H1 (cell line): ENCODE measurements at regions not wholly inside any gene's neighbourhood (a gene's known extent, or its start where the extent isn't known, plus 50 kb on each side); places are given as distances from the start of the nearest gene placed in this dataset.

ENCODE experiments used
- CTCF ChIA-PET: fragments of 300-600 bp; sonication (Branson Sonifier 250); formaldehyde crosslinking; loops from one replicate; lab custom pipeline; 2021; ENCODE audit not compliant: partially characterized antibody; lab: Charles Lee
- POLR2A ChIA-PET: fragments of 300-600 bp; sonication (Branson Sonifier 250); formaldehyde crosslinking; loops from one replicate; lab custom pipeline; 2021; ENCODE audit warnings: inconsistent platforms; ENCODE audit not compliant: partially characterized antibody; lab: Charles Lee
- DNase-seq, 2 experiments: peaks; one replicate each; pipeline versions ENCODE4 v3.0.0 to v3.0.0-alpha.2; 2010 to 2022; ENCODE audit warnings: low spot score in 2 of 2, low read depth in 1 of 2, mixed read lengths in 1 of 2
- FAIRE-seq: peaks from 2 replicates; lab custom pipeline; 2011; peaks lifted over from hg19 to GRCh38; lab: Jason Lieb, UNC
- H2AFZ ChIP-seq: 2 replicates; pipeline ENCODE4 v1.8.1; 2012; ENCODE audit warnings: low read length, inconsistent platforms
- H2AK5ac ChIP-seq: 2 replicates; pipeline ENCODE4 v1.6.1; 2013; ENCODE audit warnings: low read depth, low read length
- H2BK120ac ChIP-seq: replicated peaks from 2 replicates; pipeline ENCODE3; 2013; ENCODE audit warnings: low read depth, low read length, inconsistent platforms
- H2BK12ac ChIP-seq: 2 replicates; pipeline ENCODE4 v1.6.1; 2013; ENCODE audit warnings: low read depth, low read length
- H2BK15ac ChIP-seq: 2 replicates; pipeline ENCODE4 v1.6.1; 2013; ENCODE audit warnings: low read length
- H2BK20ac ChIP-seq: 2 replicates; pipeline ENCODE4 v1.6.1; 2013; ENCODE audit warnings: low read length
- H2BK5ac ChIP-seq: 2 replicates; pipeline ENCODE4 v1.6.1; 2013; ENCODE audit warnings: low read depth, low read length
- H3K14ac ChIP-seq: 2 replicates; pipeline ENCODE4 v1.6.1; 2013; ENCODE audit warnings: inconsistent platforms; ENCODE audit not compliant: insufficient read length
- H3K18ac ChIP-seq: 2 replicates; pipeline ENCODE4 v1.6.1; 2013; ENCODE audit warnings: low read length; ENCODE audit errors: extremely low read depth
- H3K23ac ChIP-seq: 2 replicates; pipeline ENCODE4 v1.6.1; 2013; ENCODE audit warnings: inconsistent platforms; ENCODE audit not compliant: insufficient read length
- H3K23me2 ChIP-seq: 2 replicates; pipeline ENCODE4 v1.6.1; 2013; ENCODE audit warnings: low read depth, low read length
- H3K27ac ChIP-seq: 2 replicates; pipeline ENCODE4 v1.6.1; 2011; ENCODE audit warnings: low read depth, low read length, inconsistent platforms
- H3K27me3 ChIP-seq, 4 experiments: replicated peaks in 1 of 4; 1 replicate in 1 of 4; 2 replicates in 3 of 4; pipeline versions ENCODE4 v1.6.1 to v1.8.1; 2011 to 2013; ENCODE audit warnings: low read length in 3 of 4, mild to moderate bottlenecking in 3 of 4, inconsistent platforms in 2 of 4, mixed read lengths in 2 of 4, moderate library complexity in 1 of 4; ENCODE audit not compliant: control insufficient read depth in 3 of 4, insufficient read depth in 3 of 4; ENCODE audit errors: extremely low read depth in 1 of 4
- H3K36me3 ChIP-seq, 4 experiments: 2 replicates each; pipeline versions ENCODE4 v1.6.1 to v1.8.1; 2011 to 2013; ENCODE audit warnings: mild to moderate bottlenecking in 4 of 4, low read length in 3 of 4, moderate library complexity in 2 of 4, control low read depth in 1 of 4, inconsistent platforms in 1 of 4; ENCODE audit not compliant: insufficient read depth in 4 of 4, control insufficient read depth in 2 of 4
- H3K4ac ChIP-seq: replicated peaks from 2 replicates; pipeline ENCODE3; 2013; ENCODE audit warnings: low read length, low read depth, mixed read lengths, inconsistent platforms; ENCODE audit not compliant: insufficient read length
- H3K4me1 ChIP-seq, 4 experiments: replicated peaks in 1 of 4; 1 replicate in 1 of 4; 2 replicates in 3 of 4; pipeline versions ENCODE4 v1.6.1 to v1.8.1; 2011 to 2013; ENCODE audit warnings: low read length in 3 of 4, inconsistent platforms in 2 of 4, mixed read lengths in 1 of 4; ENCODE audit not compliant: insufficient read depth in 4 of 4, control insufficient read depth in 3 of 4
- H3K4me2 ChIP-seq, 2 experiments: 2 replicates each; pipeline versions ENCODE4 v1.6.1 to v1.8.1; 2011 to 2013; ENCODE audit warnings: low read depth in 2 of 2, low read length in 2 of 2, control low read depth in 1 of 2, inconsistent platforms in 1 of 2, mild to moderate bottlenecking in 1 of 2; ENCODE audit not compliant: insufficient read depth in 1 of 2
- H3K4me3 ChIP-seq, 4 experiments: fragments of 200-600, 300-600 bp in 1 of 4; sonication (generic), shearing (Covaris generic), sonication (Bioruptor Twin) in 1 of 4; 2 replicates each; pipeline versions ENCODE4 v1.5.1 to v1.8.1; 2011 to 2016; ENCODE audit warnings: low read length in 4 of 4, low read depth in 3 of 4, control low read depth in 2 of 4, inconsistent platforms in 2 of 4, mild to moderate bottlenecking in 2 of 4, mixed read lengths in 1 of 4, moderate library complexity in 1 of 4; ENCODE audit not compliant: insufficient read depth in 2 of 4; ENCODE audit errors: extremely low read depth in 1 of 4
- H3K56ac ChIP-seq: replicated peaks from 2 replicates; pipeline ENCODE3; 2013; ENCODE audit warnings: low read depth, mild to moderate bottlenecking, mixed read lengths, low read length, inconsistent platforms; ENCODE audit not compliant: insufficient read length
- H3K79me1 ChIP-seq: 2 replicates; pipeline ENCODE4 v1.6.1; 2013; ENCODE audit warnings: low read depth, low read length, control low read depth
- H3K79me2 ChIP-seq, 2 experiments: 2 replicates each; pipeline versions ENCODE4 v1.6.1 to v1.8.1; 2012 to 2013; ENCODE audit warnings: low read length in 2 of 2, mild to moderate bottlenecking in 2 of 2, inconsistent platforms in 1 of 2; ENCODE audit not compliant: insufficient read depth in 2 of 2, control insufficient read depth in 1 of 2
- H3K9ac ChIP-seq, 4 experiments: replicated peaks in 1 of 4; 1 replicate in 1 of 4; 2 replicates in 3 of 4; pipeline versions ENCODE4 v1.6.1 to v1.8.1; 2011 to 2013; ENCODE audit warnings: low read depth in 3 of 4, low read length in 3 of 4, control low read depth in 2 of 4, mild to moderate bottlenecking in 2 of 4, moderate library complexity in 2 of 4, inconsistent platforms in 1 of 4; ENCODE audit errors: extremely low read depth in 1 of 4
- H3K9me3 ChIP-seq, 2 experiments: 2 replicates each; pipeline versions ENCODE4 v1.6.1 to v1.8.1; 2012 to 2013; ENCODE audit warnings: mild to moderate bottlenecking in 2 of 2, moderate library complexity in 2 of 2, control low read depth in 1 of 2, inconsistent platforms in 1 of 2, low read depth in 1 of 2, low read length in 1 of 2, mixed read lengths in 1 of 2; ENCODE audit not compliant: insufficient read depth in 2 of 2
- H4K20me1 ChIP-seq, 2 experiments: replicated peaks in 1 of 2; 2 replicates each; pipeline versions ENCODE3 to v1.8.1; 2011 to 2013; ENCODE audit warnings: inconsistent platforms in 2 of 2, low read length in 2 of 2, mild to moderate bottlenecking in 1 of 2; ENCODE audit not compliant: insufficient read depth in 2 of 2, control insufficient read depth in 1 of 2
- H4K5ac ChIP-seq: 2 replicates; pipeline ENCODE4 v1.6.1; 2013; ENCODE audit warnings: low read length, low read depth, mixed read lengths, inconsistent platforms; ENCODE audit not compliant: insufficient read length
- H4K8ac ChIP-seq: 2 replicates; pipeline ENCODE4 v1.8.0; 2013; ENCODE audit warnings: mild to moderate bottlenecking, moderate library complexity, low read length, inconsistent platforms; ENCODE audit not compliant: insufficient read depth; ENCODE audit errors: extremely low read depth
- H4K91ac ChIP-seq: replicated peaks from 2 replicates; pipeline ENCODE3; 2013; ENCODE audit warnings: low read length, mixed read lengths, inconsistent platforms; ENCODE audit not compliant: insufficient read length
- ASH2L ChIP-seq: fragments of 200-600, 300-600 bp; sonication (generic); IDR thresholded peaks from one replicate; pipeline ENCODE4 v1.7.1; 2017; ENCODE audit warnings: low read length
- EGR1 ChIP-seq: IDR thresholded peaks from 2 replicates; pipeline ENCODE4 v1.6.1; 2011; ENCODE audit warnings: low read depth, low read length, borderline replicate concordance
- RFX5 ChIP-seq: IDR thresholded peaks from 2 replicates; pipeline ENCODE4 v1.6.1; 2011; ENCODE audit warnings: low read depth, low read length, improper control_type of control experiment, borderline replicate concordance
- TEAD4 ChIP-seq: IDR thresholded peaks from 2 replicates; pipeline ENCODE4 v1.6.1; 2012; ENCODE audit warnings: low read depth, low read length, inconsistent platforms, mixed read lengths
- WGBS, 2 experiments: shearing (Covaris generic) in 1 of 2; methylation state at CpG; one replicate each; pipeline versions ENCODE4 v1.1.6 to v1.1.7; 2013 to 2015; ENCODE audit warnings: low lambda C conversion rate in 2 of 2, mixed read lengths in 2 of 2, inconsistent platforms in 1 of 2, low coverage in 1 of 2, missing lambda C conversion rate in 1 of 2; ENCODE audit not compliant: insufficient replicate concordance in 2 of 2, insufficient coverage in 1 of 2, insufficient read length in 1 of 2; ENCODE audit errors: extremely low coverage in 1 of 2, missing lambda C conversion rate in 1 of 2; 5-methylcytosine and 5-hydroxymethylcytosine counted together

DNA sequence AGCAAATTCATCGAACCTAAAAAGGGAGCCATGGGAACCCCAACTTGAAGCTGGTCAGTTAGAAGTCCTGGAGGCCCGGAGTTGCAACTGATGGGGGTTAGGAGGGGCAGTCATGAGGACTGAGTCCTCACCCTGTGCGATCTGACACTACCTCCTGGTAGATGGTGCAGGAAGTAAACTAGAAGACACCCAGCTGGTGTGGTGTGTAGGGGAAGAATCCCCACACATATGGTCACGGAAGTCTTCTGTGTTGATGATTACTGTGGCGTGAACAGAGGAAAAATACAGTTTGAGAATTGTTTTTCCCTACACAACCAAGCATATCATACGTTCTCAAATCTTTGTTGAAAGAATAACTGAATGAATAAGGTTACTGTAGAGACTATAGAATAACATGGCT lies 164.6 kb upstream of the KCTD7 start:
- POLR2A ChIA-PET: no interaction called here
- WGBS, 2 experiments: 88% methylated on average over 6 of the region's 6 CpGs; no CpG with 5 or more reads in 1 of the 2 experiments
- TF ChIP-seq RFX5 (no peak), EGR1 (no peak), TEAD4 (no peak), ASH2L (no peak)

More for the DNA sequence above, 164.6 kb upstream of the KCTD7 start:
- no peak overlapping the region for H3K4me3 ChIP-seq
- no peak overlapping the region for H3K9ac ChIP-seq
- no peak for DNase-seq
- no peak overlapping the region for H4K5ac ChIP-seq
- no peak overlapping the region for H3K4me2 ChIP-seq
- no peak overlapping the region for H2BK5ac ChIP-seq
- no peak for FAIRE-seq
- no peaks in the 10 kb centered on the region for H3K27me3 ChIP-seq
- H2AFZ ChIP-seq: no peak overlapping the region
- H3K36me3 ChIP-seq: no peaks in the 10 kb centered on the region
- no peaks in the 10 kb centered on the region for H3K9me3 ChIP-seq
- H3K14ac ChIP-seq: no peak overlapping the region
- H3K79me1 ChIP-seq: no peaks in the 10 kb centered on the region
- H2BK15ac ChIP-seq: no peak overlapping the region
- CTCF ChIA-PET: no interaction called here
- H4K91ac ChIP-seq: no peak overlapping the region
- no peak overlapping the region for H2BK12ac ChIP-seq
- no peak overlapping the region for H3K27ac ChIP-seq
- no peak overlapping the region for H4K8ac ChIP-seq
- H3K23me2 ChIP-seq: no peaks in the 10 kb centered on the region
- H2BK20ac ChIP-seq: no peak overlapping the region
- no peak overlapping the region for H3K18ac ChIP-seq
- no peak overlapping the region for H3K23ac ChIP-seq
- H3K56ac ChIP-seq: no peak overlapping the region
- H2BK120ac ChIP-seq: no peak overlapping the region
- no peaks in the 10 kb centered on the region for H3K79me2 ChIP-seq
- H4K20me1 ChIP-seq: no peaks in the 10 kb centered on the region
- H3K4ac ChIP-seq: no peak overlapping the region
- no peaks in the 10 kb centered on the region for H3K4me1 ChIP-seq
- H2AK5ac ChIP-seq: no peak overlapping the region
